Daoy (cell line): ENCODE measurements at regions not wholly inside any gene's neighbourhood (a gene's known extent, or its start where the extent isn't known, plus 50 kb on each side); places are given as distances from the start of the nearest gene placed in this dataset.
A peak's percentile ranks its signal among the peaks of the same experiment; 100 is the strongest.

Experiments
- DNase-seq: peaks from one replicate; pipeline ENCODE4 v3.0.0-alpha.2; 2015; ENCODE audit warnings: low read depth

DNA sequence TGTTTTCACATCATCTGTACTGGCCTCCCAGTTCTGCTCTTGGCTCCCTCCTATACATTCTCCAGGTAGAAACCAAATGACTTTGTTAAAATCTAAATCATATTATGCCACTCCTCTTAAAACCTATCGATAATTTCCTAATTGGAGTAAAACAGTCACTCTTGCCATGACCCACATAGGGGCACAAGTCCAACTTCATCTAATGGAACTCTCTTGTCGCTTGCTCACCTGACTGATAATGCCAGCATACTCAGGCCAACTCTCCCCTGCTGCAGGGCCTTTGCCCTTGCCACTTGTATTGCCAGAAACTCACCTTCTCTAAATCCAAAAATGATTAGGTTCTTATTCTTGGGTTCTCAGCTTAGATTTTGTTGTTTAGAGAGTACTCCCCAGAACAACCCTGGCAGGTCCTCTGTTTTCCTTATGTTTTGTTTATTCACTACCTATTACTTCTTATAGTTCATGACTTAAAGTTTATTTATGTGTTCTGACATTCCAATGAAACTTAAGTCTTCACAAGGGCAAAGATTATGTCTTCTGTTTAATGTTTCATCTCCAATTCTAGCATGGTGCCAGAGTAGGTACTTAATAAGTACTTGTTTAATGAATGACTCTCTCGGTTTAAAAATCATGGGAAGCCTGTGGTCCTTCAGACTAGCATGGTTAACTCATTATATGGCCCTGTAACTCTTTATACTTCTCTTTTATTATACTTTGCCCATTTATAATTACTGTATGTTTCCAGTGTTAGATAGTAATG, 345.9 kb upstream of the SMIM30 start:
- no peak for DNase-seq

DNA sequence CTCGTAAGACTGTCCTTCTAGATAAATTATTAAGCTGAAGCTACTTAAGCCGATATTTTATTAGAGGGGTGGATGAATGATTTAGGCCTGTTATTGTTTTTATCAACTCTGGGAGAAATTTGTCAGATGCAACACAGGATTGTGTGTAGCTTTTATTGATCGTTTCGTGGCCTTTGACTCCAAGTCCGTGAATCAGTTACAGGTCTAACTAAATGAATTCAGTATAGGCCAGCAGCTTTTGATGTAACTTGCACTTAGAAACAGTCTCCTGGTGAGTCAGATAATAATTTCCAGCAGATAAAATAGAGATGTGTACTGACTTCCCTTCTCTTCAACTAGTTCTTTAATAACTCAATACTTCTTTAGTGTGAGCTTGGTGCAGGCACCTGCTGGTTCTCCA, 341.7 kb upstream of the SMIM30 start:
- no peak for DNase-seq

DNA sequence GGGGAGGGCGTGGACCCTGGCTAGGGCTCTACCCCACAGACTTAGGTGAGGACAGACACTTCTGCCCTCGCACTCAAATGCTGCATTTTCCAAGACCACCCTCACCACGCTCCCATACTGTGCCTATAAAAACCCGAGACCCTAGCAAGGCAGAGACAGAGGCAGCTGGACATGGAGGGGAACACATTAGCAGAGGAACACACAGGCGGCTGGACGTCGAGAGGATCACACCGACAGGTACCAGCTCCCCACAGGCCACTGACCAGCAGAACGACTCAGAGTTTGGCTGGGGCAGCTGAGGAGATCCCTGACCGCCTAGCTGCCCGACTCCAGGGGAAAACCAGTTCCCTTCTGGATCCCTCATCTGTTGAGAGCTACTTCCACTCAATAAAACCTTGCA, 338.2 kb upstream of the SMIM30 start:
- DNase-seq, result no peak

DNA sequence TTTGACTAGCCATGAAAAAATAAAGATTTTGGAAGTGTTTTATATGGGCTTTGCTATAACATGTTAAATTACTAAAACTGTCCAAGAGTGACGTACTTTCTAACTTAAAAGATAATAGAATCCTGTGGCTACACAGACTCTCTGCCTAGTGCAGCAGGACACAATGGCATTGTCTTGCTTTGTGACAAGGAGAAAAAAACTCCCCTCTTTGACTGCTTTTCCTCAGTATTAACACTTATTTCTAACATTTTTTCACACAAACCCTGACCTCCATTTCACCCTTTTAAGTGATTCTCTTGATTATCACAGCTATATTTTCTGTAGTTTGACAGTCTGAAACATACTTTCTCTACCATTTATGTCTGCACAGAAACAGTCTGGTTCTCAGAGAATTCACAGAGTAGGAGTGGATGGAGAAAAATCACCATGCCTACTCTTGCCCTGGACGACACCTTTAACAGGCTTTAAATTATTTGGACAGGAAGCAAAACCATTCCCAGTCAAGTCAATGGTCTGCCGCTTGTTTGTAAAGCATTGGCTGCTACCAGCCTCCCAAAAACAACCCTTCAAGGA, 336.3 kb upstream of the SMIM30 start:
- DNase-seq, result no peak

DNA sequence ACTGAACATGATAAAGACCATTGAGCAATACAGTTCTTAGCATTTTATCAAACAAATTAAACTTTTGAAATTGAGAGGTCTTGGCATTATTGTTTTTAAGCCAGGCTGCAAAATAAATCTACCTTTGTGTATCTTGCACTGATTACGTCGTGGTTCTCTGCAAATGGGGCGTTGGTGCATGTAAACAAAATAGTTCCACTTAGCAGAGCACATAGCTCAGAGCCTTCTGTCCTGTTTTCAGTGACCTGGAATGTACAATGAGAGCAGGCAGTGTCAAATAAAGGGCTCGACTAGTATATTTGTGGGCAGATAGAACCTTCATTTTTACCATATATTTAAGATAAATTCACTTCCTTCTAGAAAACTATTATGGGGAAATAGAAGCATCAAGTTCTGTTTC, 333.9 kb upstream of the SMIM30 start:
- no peak for DNase-seq

DNA sequence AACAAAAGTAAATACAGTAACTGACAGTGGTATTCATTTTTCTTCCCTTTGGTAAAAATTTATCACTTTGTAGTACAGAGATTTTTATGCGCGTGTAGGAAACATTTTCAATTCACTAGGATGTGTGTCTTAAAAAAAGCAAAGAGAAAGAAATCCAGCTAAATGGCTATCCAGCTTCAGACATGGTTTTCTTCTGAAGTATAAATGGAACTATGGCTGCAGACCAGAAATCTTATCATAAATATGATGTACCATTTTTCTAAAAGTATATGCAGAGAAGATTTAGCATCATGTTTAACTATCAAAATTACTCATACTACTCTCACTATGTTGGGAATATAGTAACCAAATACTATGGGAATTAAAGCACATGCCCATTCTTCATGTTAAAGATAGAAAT, 328.4 kb upstream of the SMIM30 start:
- DNase-seq, result no peak

DNA sequence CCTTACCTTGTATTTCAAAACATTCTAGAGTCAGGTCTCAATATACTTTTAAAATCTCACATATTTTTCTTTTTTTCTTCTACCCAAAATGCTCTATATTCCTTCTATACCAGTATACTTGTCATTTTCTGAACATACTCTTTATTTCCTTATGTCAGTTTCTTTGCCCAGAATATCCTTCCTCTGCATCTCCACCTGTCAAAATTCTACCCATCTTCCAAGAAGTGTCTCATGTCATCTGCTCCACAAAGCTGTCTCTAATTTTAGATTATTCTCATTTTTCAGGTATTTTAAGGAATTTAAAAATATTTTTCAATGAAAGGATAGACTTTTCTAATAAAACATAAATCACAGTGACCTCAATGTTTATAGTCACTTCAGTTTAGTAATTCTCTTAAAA, 328.0 kb upstream of the SMIM30 start:
- DNase-seq, result no peak

DNA sequence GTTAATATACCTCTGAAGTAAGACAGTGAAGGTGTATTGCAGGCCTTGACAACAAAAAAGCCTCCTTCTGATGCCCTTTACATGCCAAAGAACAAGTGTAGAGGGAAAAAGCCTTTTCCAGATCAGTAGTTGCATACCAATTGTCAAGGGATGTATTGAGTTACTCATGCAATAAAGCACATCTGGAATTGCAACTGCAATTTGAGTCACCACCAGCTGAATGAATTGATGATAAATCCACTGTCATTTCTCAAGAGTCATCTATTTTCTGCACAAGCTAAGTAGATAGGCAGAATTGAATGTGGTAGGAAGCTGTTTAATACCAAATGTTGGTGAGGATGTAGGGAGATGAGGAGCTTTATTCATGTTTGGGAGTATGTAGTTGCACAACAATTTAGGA, 325.9 kb upstream of the SMIM30 start:
- DNase-seq, result no peak

DNA sequence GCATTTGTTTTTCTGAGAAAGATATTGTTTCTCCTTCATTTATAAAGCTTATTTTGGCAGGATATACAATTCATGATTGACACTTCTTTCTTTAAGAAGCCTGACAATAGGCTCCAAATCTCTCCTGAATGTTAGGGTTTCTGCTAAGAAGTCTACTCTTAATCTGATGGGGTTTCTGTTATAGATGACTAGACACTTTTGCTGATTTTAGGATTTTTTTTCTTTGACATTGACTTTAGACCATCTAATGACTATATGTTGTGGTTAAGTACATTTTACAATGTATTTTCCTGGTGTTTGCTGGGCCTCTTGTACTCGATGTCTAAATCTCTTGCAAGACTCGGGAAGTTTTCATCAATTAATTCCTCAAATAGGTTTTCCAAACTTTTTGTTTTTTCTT, 321.8 kb upstream of the SMIM30 start:
- DNase-seq, result no peak

DNA sequence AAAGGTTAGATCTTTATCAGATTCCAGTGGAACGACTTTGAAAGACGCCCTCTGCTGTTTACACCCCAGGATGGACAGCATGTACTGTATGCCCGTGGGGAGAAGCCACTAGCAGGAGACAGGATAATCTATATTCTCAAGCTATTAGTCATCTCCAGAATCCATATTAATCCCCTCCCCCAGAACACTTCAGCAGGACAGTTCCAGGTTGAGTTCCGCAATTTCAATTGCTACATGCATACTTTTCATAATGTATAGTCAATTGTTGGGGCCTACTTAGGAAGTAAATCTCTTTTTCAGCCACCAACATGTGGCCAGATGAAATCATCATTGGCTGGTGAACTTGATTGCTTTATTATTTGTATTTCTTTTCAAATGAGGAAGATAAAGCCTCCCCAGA, 313.1 kb upstream of the SMIM30 start:
- no peak for DNase-seq

DNA sequence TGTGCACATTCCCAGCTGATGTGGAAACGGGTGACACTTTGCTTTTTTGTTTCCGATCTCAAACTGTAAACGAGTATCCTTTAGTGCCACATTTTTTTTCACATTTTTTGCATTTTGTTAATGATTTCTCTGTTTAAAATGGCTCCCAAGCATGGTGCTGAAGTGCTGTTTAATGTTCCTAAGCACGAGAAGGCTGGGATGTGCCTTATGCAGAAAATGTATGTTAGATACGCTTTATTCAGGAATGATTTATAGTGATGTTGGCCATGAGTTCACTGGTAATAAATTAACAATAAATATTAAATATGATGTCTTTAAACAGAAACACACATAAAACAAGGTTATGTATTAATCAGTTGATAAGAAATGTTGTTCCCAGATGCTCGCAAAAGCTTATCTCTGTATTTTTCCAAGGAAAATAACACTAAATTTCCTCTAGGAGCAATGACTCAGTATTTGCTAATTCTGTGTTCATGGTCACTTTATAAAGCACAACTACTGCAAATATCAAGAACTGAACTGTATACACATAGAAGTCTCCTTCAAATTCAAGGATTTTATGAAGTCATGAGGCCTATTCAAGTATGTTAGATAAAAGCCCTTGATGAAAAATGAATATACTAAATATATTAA, 305.9 kb upstream of the SMIM30 start:
- no peak for DNase-seq

DNA sequence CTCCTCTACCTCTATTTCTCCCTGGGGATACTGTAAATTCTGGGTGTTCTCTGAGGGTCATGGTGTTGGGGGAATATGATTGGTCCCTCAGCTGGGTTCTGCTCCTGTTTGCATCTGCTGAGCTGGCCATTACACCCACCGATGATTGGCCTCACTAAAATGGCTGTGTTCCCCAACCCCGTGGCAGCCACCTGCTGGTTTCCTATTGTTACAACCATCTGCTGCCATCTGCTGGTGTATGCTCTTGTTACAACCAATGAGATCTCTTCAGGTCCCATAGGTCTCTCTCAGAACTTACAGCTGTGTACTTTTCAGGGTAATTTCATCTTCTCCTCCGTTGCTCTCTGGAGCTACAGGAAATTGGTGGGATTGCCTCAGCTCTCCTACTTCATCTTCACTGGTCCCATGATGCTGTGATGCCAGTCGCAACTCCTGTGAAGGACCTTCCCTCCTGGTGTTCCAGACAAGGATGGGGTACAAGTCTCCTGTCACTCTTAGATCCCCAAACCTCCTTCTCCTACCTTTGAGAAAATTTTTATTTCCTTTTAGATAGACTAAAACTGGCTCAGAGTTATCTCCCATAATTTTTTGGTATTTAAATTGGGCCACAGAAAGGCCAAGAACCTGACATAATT, 303.5 kb upstream of the SMIM30 start:
- peak; percentile 67 for DNase-seq

DNA sequence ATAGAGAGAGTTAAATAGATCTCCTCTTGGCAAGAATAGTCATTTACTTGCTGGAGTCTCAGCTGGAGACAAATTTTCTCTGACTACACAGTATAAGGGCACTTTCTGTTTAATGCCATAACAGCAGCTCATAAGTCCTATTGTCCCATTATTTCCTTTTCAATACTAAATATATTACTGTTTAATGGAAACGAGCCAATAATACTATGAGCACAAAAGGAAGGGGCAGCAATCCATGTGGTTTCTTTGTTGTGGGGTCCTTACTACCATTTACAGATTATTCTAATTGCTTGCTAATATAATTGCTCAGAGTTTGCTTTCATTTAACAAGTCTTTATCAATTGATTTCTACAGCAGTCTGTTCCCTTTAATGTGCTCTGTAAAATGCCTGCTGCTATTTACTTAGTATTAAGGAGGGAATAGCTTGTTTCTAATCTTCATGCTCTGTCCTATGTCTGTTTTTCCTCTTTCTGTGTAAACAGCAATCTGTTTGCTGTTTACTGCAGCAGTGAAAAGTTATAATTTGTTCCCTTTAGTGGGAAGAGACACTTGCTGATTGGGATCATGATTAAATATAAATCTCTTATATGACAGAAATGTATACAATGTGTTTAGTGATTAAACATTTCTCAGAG, 296.2 kb upstream of the SMIM30 start:
- no peak for DNase-seq

DNA sequence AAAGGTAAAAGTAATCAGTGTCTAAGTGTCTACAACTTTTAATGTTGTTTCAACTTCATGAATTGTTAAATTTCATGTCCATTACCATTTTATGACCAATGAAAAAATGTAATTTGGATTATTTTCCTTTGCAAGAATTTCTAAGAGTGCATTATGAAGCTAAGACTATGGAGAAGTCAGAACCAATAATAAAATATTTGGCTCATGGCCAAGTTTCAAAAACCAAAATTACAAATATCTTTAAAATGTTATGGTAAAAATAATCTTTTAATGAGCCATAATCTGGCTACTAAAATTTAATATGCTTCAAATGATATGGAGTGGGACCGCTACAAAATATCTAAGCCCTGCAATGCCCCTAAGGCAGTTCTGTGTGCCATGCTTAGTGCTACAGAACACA, 294.1 kb upstream of the SMIM30 start:
- DNase-seq, result no peak

DNA sequence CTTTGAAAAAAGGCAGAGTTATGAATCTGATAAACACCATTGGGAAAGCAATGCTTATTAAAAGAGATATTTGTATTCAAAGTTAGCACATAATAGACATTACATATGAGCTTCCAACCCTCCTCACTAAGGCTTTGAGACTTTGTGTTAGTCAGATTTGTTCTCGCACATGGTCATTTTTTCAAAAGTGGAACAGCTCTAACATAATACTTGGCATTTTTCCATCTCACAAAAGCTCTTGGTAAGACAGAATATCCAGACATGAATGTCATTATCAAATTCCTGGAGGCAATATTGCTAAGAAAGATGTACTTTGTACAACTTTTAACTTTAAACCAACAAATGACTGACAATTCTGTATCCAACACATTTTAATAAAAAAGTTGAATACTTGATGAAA, 292.4 kb upstream of the SMIM30 start:
- no peak for DNase-seq

DNA sequence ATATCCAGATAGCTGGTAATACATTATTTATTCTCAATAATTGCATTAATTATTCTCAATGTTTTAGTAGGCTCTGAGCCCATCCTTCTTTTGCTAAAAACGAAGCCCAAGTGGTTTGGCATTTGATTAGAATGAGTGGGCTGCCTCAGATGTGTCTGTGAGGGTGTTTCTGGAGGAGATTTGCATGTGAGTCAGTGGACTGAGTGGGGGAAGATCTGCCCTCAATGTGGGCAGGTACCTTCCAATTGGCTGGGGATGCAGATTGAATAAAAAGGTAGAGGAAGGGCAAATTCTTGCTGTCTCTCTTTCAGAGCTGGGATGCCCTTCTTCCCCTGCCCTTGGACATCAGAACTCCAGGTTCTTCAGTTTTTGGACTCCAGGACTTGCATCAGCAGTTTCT, 290.6 kb upstream of the SMIM30 start:
- DNase-seq, result no peak

DNA sequence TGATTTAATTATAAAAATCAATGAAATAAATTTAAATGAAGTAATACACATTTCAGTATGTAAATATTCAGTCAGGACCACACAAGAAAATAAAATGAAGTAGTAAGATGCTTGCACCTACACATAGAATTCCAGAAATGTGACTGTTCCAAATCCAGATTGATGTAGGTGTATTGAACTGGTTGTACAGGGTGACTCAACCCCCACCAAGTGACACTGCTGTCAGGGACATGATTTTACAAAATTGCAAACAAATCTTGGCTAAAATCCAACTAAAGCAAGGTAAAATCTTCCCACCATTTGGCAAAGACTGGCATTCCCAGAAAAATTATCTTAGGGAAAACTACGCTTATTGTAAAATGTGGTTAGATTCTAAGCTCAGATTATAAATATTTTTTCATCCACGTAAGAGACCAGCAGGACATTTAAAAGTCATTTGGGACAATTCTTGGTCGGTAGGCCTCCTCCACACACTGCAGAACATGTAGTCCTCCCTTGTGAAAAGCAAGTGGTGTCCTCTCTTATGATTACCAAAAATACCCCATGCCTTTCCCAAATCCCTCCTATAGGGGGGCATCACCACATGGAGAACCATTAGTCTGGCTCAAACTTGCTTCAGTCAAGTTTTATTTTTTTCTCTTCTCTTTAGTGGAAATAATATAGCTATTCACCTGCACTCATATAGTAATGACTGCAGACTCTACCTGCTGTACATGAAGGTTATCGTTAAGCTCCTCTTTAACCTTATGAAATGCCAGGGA, 287.1 kb upstream of the SMIM30 start:
- DNase-seq, result no peak

DNA sequence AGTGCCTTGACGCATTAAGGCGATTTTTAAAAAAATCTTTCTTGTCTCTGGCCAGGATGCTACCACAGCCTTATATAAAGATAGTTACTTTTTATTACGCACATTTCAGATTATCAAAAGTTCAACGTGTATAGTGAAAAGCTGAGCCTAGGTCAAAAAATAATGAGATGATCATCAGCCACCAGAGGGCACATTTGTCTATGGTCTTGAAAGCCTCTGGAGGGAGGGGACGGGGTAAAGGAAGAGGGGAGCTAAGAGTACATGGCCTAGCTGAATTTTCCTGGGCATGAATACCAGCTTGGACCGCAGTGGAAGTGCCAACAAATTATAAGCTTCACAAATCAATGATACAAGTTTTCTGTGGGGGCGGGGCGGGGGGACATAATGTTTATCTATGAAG, 285.9 kb upstream of the SMIM30 start:
- DNase-seq, result no peak

DNA sequence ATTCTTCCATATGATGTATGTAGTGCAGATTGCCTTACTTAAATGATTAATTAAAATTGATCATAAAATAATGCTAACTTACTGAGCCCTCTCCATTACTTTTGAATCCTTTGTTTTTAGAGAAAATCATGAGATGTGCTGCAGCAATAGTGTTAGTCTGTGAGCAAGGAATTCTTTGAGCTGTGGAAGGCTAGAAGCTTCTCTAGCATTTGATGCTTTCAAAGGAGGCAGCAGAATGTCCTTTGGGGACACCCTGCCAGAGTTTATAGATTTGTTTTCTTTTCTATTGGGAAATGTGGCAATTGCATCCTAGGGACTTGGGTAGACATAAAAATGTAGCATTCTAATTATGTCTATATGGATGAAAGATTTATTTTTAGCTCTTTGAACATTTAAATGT, 284.1 kb upstream of the SMIM30 start:
- no peak for DNase-seq

DNA sequence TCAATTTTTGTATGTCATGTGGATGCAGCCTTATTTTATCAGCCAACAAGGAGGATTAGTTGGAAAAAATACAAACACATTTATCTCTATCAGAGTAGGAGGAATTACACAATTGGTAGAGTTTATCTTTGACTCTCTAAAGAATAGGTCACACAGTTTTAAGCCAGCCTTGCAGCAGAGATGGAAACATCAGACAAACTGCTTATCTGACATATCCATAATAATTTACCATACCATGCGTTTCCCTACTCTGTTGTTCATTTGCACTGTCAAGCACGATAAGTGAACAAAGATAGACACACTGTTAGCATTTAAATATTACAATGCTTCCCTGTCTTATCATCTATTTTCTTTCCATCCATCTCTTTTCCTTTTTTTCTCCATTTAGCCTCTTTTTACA, 283.7 kb upstream of the SMIM30 start:
- DNase-seq, result no peak

DNA sequence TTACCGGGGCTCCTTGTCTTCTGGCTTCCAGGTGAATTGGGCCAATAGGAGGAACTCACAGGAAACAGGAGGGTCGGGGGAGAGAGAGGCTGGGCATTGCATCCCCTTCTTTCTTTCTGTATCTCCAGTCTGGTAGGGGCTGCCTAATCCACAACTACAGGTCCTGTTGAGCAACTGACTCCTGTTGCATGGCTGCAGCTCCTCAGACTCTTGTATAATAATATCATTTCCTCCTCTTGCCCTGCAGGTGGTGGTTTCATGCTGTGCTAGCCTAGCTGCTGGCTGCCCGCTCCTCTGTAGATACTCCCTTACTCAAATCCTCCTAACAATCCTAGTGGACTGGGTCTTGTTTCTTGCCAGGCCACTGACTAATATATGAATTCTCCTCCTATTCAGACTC, 276.5 kb upstream of the SMIM30 start:
- no peak for DNase-seq
